Fibroblast of the aortic adventitia (primary cell): ENCODE measurements at regions not wholly inside any gene's neighbourhood (a gene's known extent, or its start where the extent isn't known, plus 50 kb on each side); places are given as distances from the start of the nearest gene placed in this dataset.

Experiments used
- DNase-seq: peaks from one replicate; pipeline ENCODE4 v3.0.0-alpha.2; 2010; ENCODE audit warnings: low read depth
- H3K4me3 ChIP-seq: 2 replicates; pipeline ENCODE4 v1.5.1; 2011; ENCODE audit warnings: low read depth, mild to moderate bottlenecking, control low read depth, low read length, moderate library complexity
- TF ChIP-seq, protein P1 (sequence below): IDR thresholded peaks from 2 replicates; pipeline ENCODE4 v1.5.1; 2011; ENCODE audit warnings: mild to moderate bottlenecking, low read length, control low read depth, inconsistent platforms; ENCODE audit not compliant: insufficient read depth

DNA sequence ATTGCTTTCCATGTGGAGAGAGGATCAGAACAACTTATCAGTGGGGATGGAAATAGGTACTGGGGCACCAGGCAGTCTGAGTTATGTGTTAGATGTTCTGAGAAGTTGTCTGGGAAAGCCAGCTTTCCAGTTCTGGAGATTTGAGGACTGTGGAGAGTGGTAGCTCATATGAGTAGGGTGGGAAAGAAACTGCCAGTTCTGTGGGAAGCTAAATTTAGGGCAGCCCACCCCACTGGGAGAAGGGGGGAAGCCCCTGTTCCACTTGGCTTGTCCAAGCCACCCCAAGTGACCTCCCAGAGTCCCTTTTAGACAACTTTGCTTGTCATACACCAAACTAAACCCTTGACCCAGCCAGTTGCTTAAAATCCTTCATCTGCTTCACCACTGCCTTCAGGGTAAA lies 189.5 kb downstream of the REEP3 start:
- TF ChIP-seq, protein P1, sequence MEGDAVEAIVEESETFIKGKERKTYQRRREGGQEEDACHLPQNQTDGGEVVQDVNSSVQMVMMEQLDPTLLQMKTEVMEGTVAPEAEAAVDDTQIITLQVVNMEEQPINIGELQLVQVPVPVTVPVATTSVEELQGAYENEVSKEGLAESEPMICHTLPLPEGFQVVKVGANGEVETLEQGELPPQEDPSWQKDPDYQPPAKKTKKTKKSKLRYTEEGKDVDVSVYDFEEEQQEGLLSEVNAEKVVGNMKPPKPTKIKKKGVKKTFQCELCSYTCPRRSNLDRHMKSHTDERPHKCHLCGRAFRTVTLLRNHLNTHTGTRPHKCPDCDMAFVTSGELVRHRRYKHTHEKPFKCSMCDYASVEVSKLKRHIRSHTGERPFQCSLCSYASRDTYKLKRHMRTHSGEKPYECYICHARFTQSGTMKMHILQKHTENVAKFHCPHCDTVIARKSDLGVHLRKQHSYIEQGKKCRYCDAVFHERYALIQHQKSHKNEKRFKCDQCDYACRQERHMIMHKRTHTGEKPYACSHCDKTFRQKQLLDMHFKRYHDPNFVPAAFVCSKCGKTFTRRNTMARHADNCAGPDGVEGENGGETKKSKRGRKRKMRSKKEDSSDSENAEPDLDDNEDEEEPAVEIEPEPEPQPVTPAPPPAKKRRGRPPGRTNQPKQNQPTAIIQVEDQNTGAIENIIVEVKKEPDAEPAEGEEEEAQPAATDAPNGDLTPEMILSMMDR, result no peak
- DNase-seq, result no peak
- H3K4me3 ChIP-seq, result no peak overlapping the region

DNA sequence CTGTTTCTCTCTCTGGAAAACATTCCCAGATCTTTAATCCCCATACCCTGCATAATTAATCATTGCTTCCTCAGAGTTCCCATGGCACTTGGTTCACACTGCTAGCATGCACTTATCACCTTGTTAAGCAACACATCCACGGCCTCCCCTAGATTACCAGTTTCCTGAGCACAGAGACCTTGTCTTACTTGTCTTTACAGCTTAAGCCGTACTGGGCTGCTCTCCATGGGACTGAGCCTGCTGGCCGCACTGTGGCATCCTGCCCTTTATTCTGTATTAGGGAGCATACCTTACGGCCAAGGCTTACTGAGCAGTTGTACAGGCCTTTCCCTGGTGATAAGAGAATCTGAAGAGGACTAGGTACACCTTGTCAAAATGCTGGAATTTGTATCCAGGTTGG lies 190.2 kb downstream of the REEP3 start:
- DNase-seq, result peak; percentile 57
- no peak overlapping the region for H3K4me3 ChIP-seq
- TF ChIP-seq, protein P1, result no peak

DNA sequence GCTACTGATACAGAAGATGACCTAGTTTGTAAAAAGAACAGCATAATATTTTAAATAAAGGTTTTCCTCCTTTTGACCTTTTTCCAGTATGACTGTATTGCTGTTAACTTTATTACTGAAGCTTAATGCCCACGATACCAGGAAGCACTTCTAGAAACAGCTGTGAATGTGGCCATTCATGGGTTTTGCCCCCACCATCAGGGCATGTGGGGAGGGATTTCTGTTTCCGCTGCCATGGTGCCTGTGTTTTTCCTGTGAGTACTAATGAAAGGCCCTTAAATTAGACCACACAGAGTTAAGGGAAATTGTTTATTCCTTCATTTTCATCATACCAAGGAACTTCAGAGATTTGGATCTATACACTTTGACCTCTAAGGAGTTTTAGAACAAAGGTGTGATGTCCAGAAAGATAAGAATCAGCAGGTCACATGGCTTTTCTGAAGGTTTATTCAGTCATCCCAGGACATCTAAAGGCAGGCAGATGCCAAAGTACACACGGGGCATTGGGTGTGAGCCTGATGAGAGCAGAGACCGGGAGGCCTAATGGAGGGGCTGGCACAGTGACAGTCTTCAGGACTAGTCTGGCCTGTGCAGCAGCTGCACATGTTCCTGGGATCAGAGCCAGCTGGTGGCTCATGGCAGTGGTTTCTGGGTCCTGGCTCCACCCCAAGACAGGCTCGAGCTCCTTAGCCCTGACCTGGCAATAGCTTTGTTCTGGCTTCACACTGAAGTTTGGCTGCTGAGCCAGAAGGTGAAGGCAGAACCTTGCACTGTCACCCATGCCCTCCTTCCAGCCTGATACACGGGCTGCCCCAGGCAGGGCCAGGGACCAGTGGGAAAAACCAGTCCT lies 190.9 kb downstream of the REEP3 start:
- H3K4me3 ChIP-seq, result no peak overlapping the region
- TF ChIP-seq, protein P1, result no peak

DNA sequence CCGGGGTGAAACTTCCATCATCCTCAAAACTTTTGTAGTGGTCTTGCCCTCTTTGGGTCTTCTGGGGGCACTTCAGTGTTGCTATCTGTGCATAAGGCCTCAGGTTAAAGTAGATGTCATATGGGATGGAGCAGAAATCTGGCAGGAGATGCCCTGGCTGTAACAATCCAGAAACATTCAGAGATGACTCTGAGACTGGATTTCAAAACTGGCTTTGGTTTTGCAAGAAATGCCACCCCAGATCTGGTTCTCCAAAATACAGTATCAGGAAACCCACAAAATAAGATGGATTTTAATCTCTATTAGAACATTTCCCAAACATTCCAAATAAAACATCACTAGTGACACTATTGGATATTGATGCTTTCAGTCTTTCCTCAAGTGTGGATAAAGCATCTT lies 191.5 kb downstream of the REEP3 start:
- peak; percentile 40 for DNase-seq

More for the DNA sequence above, 190.9 kb downstream of the REEP3 start:
- DNase-seq, result peak; percentile 97

DNA sequence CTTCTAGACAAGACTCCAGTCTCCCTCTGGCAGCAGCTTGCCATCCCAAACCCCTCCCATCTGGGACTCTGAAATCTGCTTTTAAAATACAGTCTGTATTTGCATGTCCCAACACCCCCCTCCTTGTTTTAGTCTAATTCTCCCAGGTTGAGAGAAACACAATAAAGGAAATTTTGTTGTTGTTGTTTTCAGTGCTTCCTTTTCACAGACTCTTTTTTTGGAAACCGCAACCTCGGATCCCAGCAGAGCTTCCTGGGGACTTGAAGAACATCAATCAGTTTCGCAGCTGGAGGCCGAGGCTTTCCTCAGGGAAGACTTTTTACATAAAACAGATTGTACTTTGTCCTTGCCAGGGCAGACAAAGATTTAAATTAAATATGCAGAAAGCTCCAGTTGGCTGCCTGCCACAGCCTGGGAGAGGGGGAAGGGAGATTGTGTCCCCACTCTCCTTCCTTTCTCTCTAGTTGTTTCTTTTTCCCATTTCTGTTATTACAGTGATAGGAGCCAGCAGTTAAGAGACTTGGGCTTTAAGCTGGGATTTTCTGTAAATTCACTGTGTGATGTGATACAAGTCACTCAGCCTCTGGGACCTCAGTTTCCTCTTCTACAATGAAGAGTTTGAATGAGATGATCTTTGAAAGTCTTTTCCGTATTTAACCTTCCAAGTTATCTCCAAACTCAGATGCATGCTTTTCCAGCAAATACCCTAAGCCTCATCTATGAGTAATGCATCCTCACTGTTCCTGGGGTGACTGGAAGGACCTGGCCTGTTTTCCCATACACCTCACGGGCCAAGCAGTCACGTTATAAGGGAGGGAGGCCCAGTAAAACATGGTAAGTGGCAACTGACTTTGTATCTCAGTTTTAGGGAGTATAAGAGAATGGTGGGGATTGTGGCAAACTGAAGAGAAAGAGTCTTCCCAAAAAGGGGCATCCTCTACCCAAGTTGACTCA lies 192.3 kb downstream of the REEP3 start:
- TF ChIP-seq, protein P1, result no peak
- H3K4me3 ChIP-seq, result no peak overlapping the region
- DNase-seq, result peak; percentile 82

More for the DNA sequence above, 191.5 kb downstream of the REEP3 start:
- TF ChIP-seq, protein P1, result no peak
- no peak overlapping the region for H3K4me3 ChIP-seq

DNA sequence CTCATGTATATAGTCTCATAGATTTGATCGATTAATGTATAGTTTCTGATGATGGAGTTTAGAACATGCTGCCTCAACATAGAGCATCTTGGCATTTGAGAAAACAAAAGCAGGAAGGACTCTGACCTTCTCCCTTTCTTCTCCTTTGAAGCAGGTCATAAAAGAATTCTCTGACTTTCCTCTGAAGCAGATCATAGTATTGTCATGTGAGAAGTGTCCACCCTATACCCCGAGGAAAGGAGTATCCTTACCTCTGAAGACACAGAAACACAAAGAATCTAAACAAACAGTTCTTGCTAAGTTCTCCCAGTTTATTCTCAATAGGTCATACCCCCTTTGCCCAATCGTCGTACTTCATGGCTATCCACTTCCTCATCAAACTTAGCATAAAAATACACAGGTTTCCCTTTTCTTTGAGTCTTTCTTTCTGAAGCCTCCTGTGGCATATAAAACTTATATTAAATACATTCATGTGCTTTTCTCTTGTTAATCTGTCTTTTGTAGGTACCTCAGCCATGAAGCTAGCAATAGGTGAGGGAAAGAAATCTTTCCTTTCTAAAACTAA lies 194.9 kb downstream of the REEP3 start:
- H3K4me3 ChIP-seq, result no peak overlapping the region
- TF ChIP-seq, protein P1, result no peak
- no peak for DNase-seq
